ENCODE measurements at regions not wholly inside any gene's neighbourhood (a gene's known extent, or its start where the extent isn't known, plus 50 kb on each side); places are given as distances from the start of the nearest gene placed in this dataset.

- POLR2A ChIA-PET = no interaction called here
- Mint-ChIP-seq H3K36me3 (no peaks in the 10 kb centered on the region), H3K27ac (no peak overlapping the region), H3K4me1 (no peaks in the 10 kb centered on the region), H3K27me3 (peaks cover 6% of the 10 kb centered on the region), H3K4me3 (no peak overlapping the region), H3K9me3 (no peaks in the 10 kb centered on the region)
- ATAC-seq (ENCODE audit: low read depth) = no peak
- DNase-seq = no peak
Observed at GRCh38 chr1:201603613-201604232, 64.8 kb downstream of the NAV1 start.

GRCh38 chr1:201605385-201606010, 66.6 kb downstream of the NAV1 start:
- POLR2A ChIA-PET = no interaction called here
- H3K27me3 Mint-ChIP-seq = peaks cover 6% of the 10 kb centered on the region
- no peaks in the 10 kb centered on the region for H3K9me3 Mint-ChIP-seq
- ATAC-seq (ENCODE audit: low read depth) = no peak
- H3K4me1 Mint-ChIP-seq = no peaks in the 10 kb centered on the region
- H3K36me3 Mint-ChIP-seq = no peaks in the 10 kb centered on the region
- H3K27ac Mint-ChIP-seq = no peak overlapping the region
- DNase-seq = no peak
- no peak overlapping the region for H3K4me3 Mint-ChIP-seq

GRCh38 chr1:201606096-201606495, 67.2 kb downstream of the NAV1 start:
- no peak overlapping the region for H3K4me3 Mint-ChIP-seq
- no peaks in the 10 kb centered on the region for H3K4me1 Mint-ChIP-seq
- H3K27me3 Mint-ChIP-seq = peaks cover 6% of the 10 kb centered on the region
- ATAC-seq (ENCODE audit: low read depth) = no peak
- H3K27ac Mint-ChIP-seq = no peak overlapping the region
- POLR2A ChIA-PET = no interaction called here
- H3K36me3 Mint-ChIP-seq = no peaks in the 10 kb centered on the region
- DNase-seq = no peak
- no peaks in the 10 kb centered on the region for H3K9me3 Mint-ChIP-seq

GRCh38 chr1:201606623-201607022, 67.7 kb downstream of the NAV1 start:
- DNase-seq (no peak), ATAC-seq (ENCODE audit: low read depth) (no peak)
- Mint-ChIP-seq H3K36me3 (no peaks in the 10 kb centered on the region), H3K27ac (no peak overlapping the region), H3K9me3 (no peaks in the 10 kb centered on the region), H3K4me1 (no peaks in the 10 kb centered on the region), H3K27me3 (peaks cover 6% of the 10 kb centered on the region), H3K4me3 (no peak overlapping the region)
- POLR2A ChIA-PET = no interaction called here

- POLR2A ChIA-PET = no interaction called here
- Mint-ChIP-seq H3K27me3 (peaks cover 4% of the 10 kb centered on the region), H3K4me1 (no peaks in the 10 kb centered on the region), H3K36me3 (no peaks in the 10 kb centered on the region), H3K4me3 (no peak overlapping the region), H3K9me3 (no peaks in the 10 kb centered on the region), H3K27ac (no peak overlapping the region)
- DNase-seq = no peak
- no peak for ATAC-seq (ENCODE audit: low read depth)
Observed at GRCh38 chr1:201608635-201609395, 69.9 kb downstream of the NAV1 start.

GRCh38 chr1:201609661-201610318, 70.9 kb downstream of the NAV1 start:
- POLR2A ChIA-PET = no interaction called here

GRCh38 chr1:201610858-201611257, 71.9 kb downstream of the NAV1 start:
- no peaks in the 10 kb centered on the region for H3K4me1 Mint-ChIP-seq
- no peaks in the 10 kb centered on the region for H3K36me3 Mint-ChIP-seq
- no peaks in the 10 kb centered on the region for H3K9me3 Mint-ChIP-seq
- ATAC-seq (ENCODE audit: low read depth) (no peak), DNase-seq (no peak)
- H3K27ac Mint-ChIP-seq = no peak overlapping the region
- POLR2A ChIA-PET = no interaction called here
- no peaks in the 10 kb centered on the region for H3K27me3 Mint-ChIP-seq
- H3K4me3 Mint-ChIP-seq = no peak overlapping the region

More at GRCh38 chr1:201609661-201610318, 70.9 kb downstream of the NAV1 start:
- DNase-seq (no peak), ATAC-seq (ENCODE audit: low read depth) (no peak)
- Mint-ChIP-seq H3K27ac (no peak overlapping the region), H3K36me3 (no peaks in the 10 kb centered on the region), H3K4me3 (no peak overlapping the region), H3K9me3 (no peaks in the 10 kb centered on the region), H3K4me1 (no peaks in the 10 kb centered on the region), H3K27me3 (peaks cover 2% of the 10 kb centered on the region)

- ATAC-seq (ENCODE audit: low read depth) = no peak
- DNase-seq = no peak
- H3K4me1 Mint-ChIP-seq = no peaks in the 10 kb centered on the region
- no peak overlapping the region for H3K4me3 Mint-ChIP-seq
- POLR2A ChIA-PET = no interaction called here
- no peaks in the 10 kb centered on the region for H3K9me3 Mint-ChIP-seq
- no peak overlapping the region for H3K27ac Mint-ChIP-seq
- no peaks in the 10 kb centered on the region for H3K36me3 Mint-ChIP-seq
- no peaks in the 10 kb centered on the region for H3K27me3 Mint-ChIP-seq
Observed at GRCh38 chr1:201612645-201613044, 73.7 kb downstream of the NAV1 start.

GRCh38 chr1:201614262-201615015, 75.5 kb downstream of the NAV1 start:
- Mint-ChIP-seq H3K36me3 (no peaks in the 10 kb centered on the region), H3K4me1 (no peaks in the 10 kb centered on the region), H3K4me3 (no peak overlapping the region), H3K27ac (no peak overlapping the region), H3K9me3 (no peaks in the 10 kb centered on the region), H3K27me3 (no peaks in the 10 kb centered on the region)
- POLR2A ChIA-PET = no interaction called here
- DNase-seq (no peak), ATAC-seq (ENCODE audit: low read depth) (no peak)

- Mint-ChIP-seq H3K27me3 (no peaks in the 10 kb centered on the region), H3K36me3 (no peaks in the 10 kb centered on the region), H3K4me3 (no peak overlapping the region), H3K4me1 (no peaks in the 10 kb centered on the region), H3K9me3 (no peaks in the 10 kb centered on the region), H3K27ac (no peak overlapping the region)
- POLR2A ChIA-PET = no interaction called here
- DNase-seq (no peak), ATAC-seq (ENCODE audit: low read depth) (no peak)
Observed at GRCh38 chr1:201617157-201617556, 78.2 kb downstream of the NAV1 start.

GRCh38 chr1:201618389-201618788, 79.5 kb downstream of the NAV1 start:
- ATAC-seq (ENCODE audit: low read depth) (no peak), DNase-seq (no peak)
- H3K4me1 Mint-ChIP-seq = no peaks in the 10 kb centered on the region
- no peak overlapping the region for H3K4me3 Mint-ChIP-seq
- POLR2A ChIA-PET = no interaction called here
- H3K27me3 Mint-ChIP-seq = no peaks in the 10 kb centered on the region
- no peak overlapping the region for H3K27ac Mint-ChIP-seq
- no peaks in the 10 kb centered on the region for H3K36me3 Mint-ChIP-seq
- no peaks in the 10 kb centered on the region for H3K9me3 Mint-ChIP-seq

GRCh38 chr1:201618905-201619304, 80.0 kb downstream of the NAV1 start:
- Mint-ChIP-seq H3K27ac (no peak overlapping the region), H3K4me1 (no peaks in the 10 kb centered on the region), H3K9me3 (no peaks in the 10 kb centered on the region), H3K4me3 (no peak overlapping the region), H3K36me3 (no peaks in the 10 kb centered on the region), H3K27me3 (no peaks in the 10 kb centered on the region)
- ATAC-seq (ENCODE audit: low read depth) (no peak), DNase-seq (no peak)
- POLR2A ChIA-PET = no interaction called here

- H3K4me3 Mint-ChIP-seq = no peak overlapping the region
- no peaks in the 10 kb centered on the region for H3K9me3 Mint-ChIP-seq
Observed at GRCh38 chr1:201619513-201619912, 80.6 kb downstream of the NAV1 start.

More at GRCh38 chr1:201619513-201619912, 80.6 kb downstream of the NAV1 start:
- no peaks in the 10 kb centered on the region for H3K4me1 Mint-ChIP-seq
- POLR2A ChIA-PET = no interaction called here
- H3K36me3 Mint-ChIP-seq = no peaks in the 10 kb centered on the region
- H3K27ac Mint-ChIP-seq = no peak overlapping the region
- ATAC-seq (ENCODE audit: low read depth) (no peak), DNase-seq (no peak)
- H3K27me3 Mint-ChIP-seq = no peaks in the 10 kb centered on the region

All from activated naive CD8-positive, alpha-beta T cell treated with anti-CD3 and anti-CD28 coated beads, Interleukin-2, amount 10 ng/mL, durations not matched to agents 7 days and 5 days (primary cell).